ENCODE measurements at regions not wholly inside any gene's neighbourhood (a gene's known extent, or its start where the extent isn't known, plus 50 kb on each side); places are given as distances from the start of the nearest gene placed in this dataset.

- no peak for TF ChIP-seq CTCF (conservative IDR thresholded peaks at IDR 0.05)
- no peak overlapping the region for H3K27ac ChIP-seq
These were observed 516.5 kb upstream of the KLF6 start for GRCh38 chr10:4301291-4302045.

- no peak for TF ChIP-seq CTCF (conservative IDR thresholded peaks at IDR 0.05)
- no peak overlapping the region for H3K27ac ChIP-seq
These were observed 511.2 kb upstream of the KLF6 start for GRCh38 chr10:4296161-4296560.

- H3K27ac ChIP-seq: no peak overlapping the region
- no peak for TF ChIP-seq CTCF (conservative IDR thresholded peaks at IDR 0.05)
These were observed 510.2 kb upstream of the KLF6 start for GRCh38 chr10:4294996-4295792.

GRCh38 chr10:4294271-4294670, 509.3 kb upstream of the KLF6 start:
- H3K27ac ChIP-seq: no peak overlapping the region
- TF ChIP-seq CTCF (conservative IDR thresholded peaks at IDR 0.05): no peak

GRCh38 chr10:4291990-4292389, 507.0 kb upstream of the KLF6 start:
- H3K27ac ChIP-seq: no peak overlapping the region
- TF ChIP-seq CTCF (conservative IDR thresholded peaks at IDR 0.05): no peak

GRCh38 chr10:4285121-4285520, 500.1 kb upstream of the KLF6 start:
- no peak overlapping the region for H3K27ac ChIP-seq
- no peak for TF ChIP-seq CTCF (conservative IDR thresholded peaks at IDR 0.05)

GRCh38 chr10:4283846-4284610, 499.0 kb upstream of the KLF6 start:
- no peak for TF ChIP-seq CTCF (conservative IDR thresholded peaks at IDR 0.05)
- H3K27ac ChIP-seq: no peak overlapping the region

All from VCaP (cell line).